Spinal cord (tissue), 9 donors: ENCODE measurements at regions not wholly inside any gene's neighbourhood (a gene's known extent, or its start where the extent isn't known, plus 50 kb on each side); places are given as distances from the start of the nearest gene placed in this dataset.

ENCODE experiments used
- DNase-seq, 6 donors: peaks; one replicate each; pipeline versions ENCODE4 v3.0.0 to v3.0.0-alpha.2; 2013 to 2015; ENCODE audit warnings: low spot score in 6 of 6, low read depth in 4 of 6
- H3K27ac ChIP-seq: one replicate; pipeline ENCODE4 v1.5.1; 2013; ENCODE audit warnings: low read depth, low read length, control low read depth
- H3K27me3 ChIP-seq: one replicate; pipeline ENCODE4 v1.6.1; 2013; ENCODE audit warnings: low read length; ENCODE audit not compliant: control insufficient read depth, insufficient read depth
- H3K36me3 ChIP-seq: one replicate; pipeline ENCODE4 v1.6.1; 2013; ENCODE audit warnings: low read length; ENCODE audit not compliant: control insufficient read depth, insufficient read depth
- H3K4me1 ChIP-seq: one replicate; pipeline ENCODE4 v1.6.1; 2013; ENCODE audit warnings: low read length; ENCODE audit not compliant: control insufficient read depth, insufficient read depth
- H3K4me3 ChIP-seq: one replicate; pipeline ENCODE4 v1.5.1; 2013; ENCODE audit warnings: low read depth, low read length, control low read depth
- H3K9me3 ChIP-seq: one replicate; pipeline ENCODE4 v1.6.1; 2013; ENCODE audit warnings: low read length; ENCODE audit not compliant: control insufficient read depth, insufficient read depth
- WGBS: methylation state at CpG from one replicate; pipeline ENCODE4 v1.1.5; 2013; ENCODE audit warnings: missing lambda C conversion rate; ENCODE audit not compliant: insufficient coverage; 5-methylcytosine and 5-hydroxymethylcytosine counted together
- donor health status: healthy.

- Histone ChIP-seq H3K4me3 (no peak overlapping the region), H3K4me1 (no peaks in the 10 kb centered on the region), H3K9me3 (no peaks in the 10 kb centered on the region), H3K27me3 (no peaks in the 10 kb centered on the region), H3K36me3 (no peaks in the 10 kb centered on the region), H3K27ac (no peak overlapping the region)
- no CpG with 5 or more reads among the region's 1 CpG for whole genome bisulfite sequencing
- no peak for DNase-seq
These were observed 1848.3 kb upstream of the RAG2 start for GRCh38 chr11:38446336-38446735.

GRCh38 chr11:38438091-38438490 is 1840.1 kb upstream of the RAG2 start:
- no peaks in the 10 kb centered on the region for H3K27me3 ChIP-seq
- H3K9me3 ChIP-seq = no peaks in the 10 kb centered on the region
- no peak overlapping the region for H3K4me3 ChIP-seq
- DNase-seq = no peak
- no peaks in the 10 kb centered on the region for H3K36me3 ChIP-seq
- no peaks in the 10 kb centered on the region for H3K4me1 ChIP-seq
- no peak overlapping the region for H3K27ac ChIP-seq

GRCh38 chr11:38425578-38425977 is 1827.5 kb upstream of the RAG2 start:
- WGBS = no CpG with 5 or more reads among the region's 3 CpGs
- DNase-seq = peak in 1 of 6 donors; percentile 5
- Histone ChIP-seq H3K4me3 (no peak overlapping the region), H3K9me3 (no peaks in the 10 kb centered on the region), H3K27me3 (no peaks in the 10 kb centered on the region), H3K36me3 (no peaks in the 10 kb centered on the region), H3K4me1 (no peaks in the 10 kb centered on the region), H3K27ac (no peak overlapping the region)

GRCh38 chr11:38423042-38423441 is 1825.0 kb upstream of the RAG2 start:
- no peak overlapping the region for H3K27ac ChIP-seq

GRCh38 chr11:38416141-38416540 is 1818.1 kb upstream of the RAG2 start:
- Histone ChIP-seq H3K27ac (no peak overlapping the region), H3K4me3 (no peak overlapping the region), H3K9me3 (no peaks in the 10 kb centered on the region), H3K36me3 (no peaks in the 10 kb centered on the region), H3K4me1 (no peaks in the 10 kb centered on the region), H3K27me3 (no peaks in the 10 kb centered on the region)
- peak in 2 of 6 donors; percentile 1 to 26 for DNase-seq
- WGBS = 85% methylated on average over 3 of the region's 4 CpGs

More at GRCh38 chr11:38423042-38423441, 1825.0 kb upstream of the RAG2 start:
- H3K9me3 ChIP-seq = no peaks in the 10 kb centered on the region
- no peaks in the 10 kb centered on the region for H3K4me1 ChIP-seq
- no peaks in the 10 kb centered on the region for H3K27me3 ChIP-seq
- H3K36me3 ChIP-seq = no peaks in the 10 kb centered on the region
- DNase-seq = no peak
- WGBS = 33% methylated on average over 1 of the region's 2 CpGs
- no peak overlapping the region for H3K4me3 ChIP-seq

GRCh38 chr11:38411149-38411548 is 1813.1 kb upstream of the RAG2 start:
- Histone ChIP-seq H3K27me3 (no peaks in the 10 kb centered on the region), H3K4me1 (no peaks in the 10 kb centered on the region), H3K36me3 (no peaks in the 10 kb centered on the region), H3K4me3 (no peak overlapping the region), H3K27ac (no peak overlapping the region), H3K9me3 (no peaks in the 10 kb centered on the region)
- DNase-seq = no peak
- 71% methylated on average over 1 of the region's 2 CpGs for WGBS

- no peak for DNase-seq
- no CpG with 5 or more reads among the region's 4 CpGs for WGBS
- H3K4me3 ChIP-seq = no peak overlapping the region
- H3K27ac ChIP-seq = no peak overlapping the region
- no peaks in the 10 kb centered on the region for H3K36me3 ChIP-seq
- H3K27me3 ChIP-seq = no peaks in the 10 kb centered on the region
- H3K9me3 ChIP-seq = no peaks in the 10 kb centered on the region
- H3K4me1 ChIP-seq = no peaks in the 10 kb centered on the region
These were observed 1804.0 kb upstream of the RAG2 start for GRCh38 chr11:38402063-38402462.

GRCh38 chr11:38392176-38392575 is 1794.1 kb upstream of the RAG2 start:
- Histone ChIP-seq H3K4me3 (no peak overlapping the region), H3K36me3 (no peaks in the 10 kb centered on the region), H3K27me3 (no peaks in the 10 kb centered on the region), H3K4me1 (no peaks in the 10 kb centered on the region), H3K9me3 (no peaks in the 10 kb centered on the region), H3K27ac (no peak overlapping the region)
- DNase-seq = no peak
- WGBS = 100% methylated on average over 1 of the region's 1 CpG

- H3K27me3 ChIP-seq = no peaks in the 10 kb centered on the region
- no peak overlapping the region for H3K4me3 ChIP-seq
- no peaks in the 10 kb centered on the region for H3K9me3 ChIP-seq
- 94% methylated on average over 2 of the region's 4 CpGs for whole genome bisulfite sequencing
- no peaks in the 10 kb centered on the region for H3K4me1 ChIP-seq
- no peaks in the 10 kb centered on the region for H3K36me3 ChIP-seq
- H3K27ac ChIP-seq = no peak overlapping the region
- DNase-seq = peak in 1 of 6 donors; percentile 10
These were observed 1786.5 kb upstream of the RAG2 start for GRCh38 chr11:38384568-38384967.

GRCh38 chr11:38365274-38365673 is 1767.2 kb upstream of the RAG2 start:
- WGBS = 100% methylated on average over 1 of the region's 3 CpGs
- H3K4me1 ChIP-seq = no peaks in the 10 kb centered on the region
- no peak overlapping the region for H3K4me3 ChIP-seq
- no peaks in the 10 kb centered on the region for H3K27me3 ChIP-seq
- H3K36me3 ChIP-seq = no peaks in the 10 kb centered on the region
- no peak overlapping the region for H3K27ac ChIP-seq
- no peaks in the 10 kb centered on the region for H3K9me3 ChIP-seq
- no peak for DNase-seq
